ENCODE measurements at regions not wholly inside any gene's neighbourhood (a gene's known extent, or its start where the extent isn't known, plus 50 kb on each side); places are given as distances from the start of the nearest gene placed in this dataset.

GRCh38 chr6:144909753-144910285 is 624.7 kb downstream of the UTRN start:
- Histone ChIP-seq H3K9me3 (ENCODE audit: low read length) (no peaks in the 10 kb centered on the region), H3K79me2 (ENCODE audit: insufficient read depth, low read length) (no peaks in the 10 kb centered on the region), H3K27ac (ENCODE audit: low read depth, low read length, poor library complexity, severe bottlenecking) (no peak overlapping the region)

GRCh38 chr6:144911322-144911721 is 626.2 kb downstream of the UTRN start:
- Histone ChIP-seq H3K27ac (ENCODE audit: low read depth, low read length, poor library complexity, severe bottlenecking) (no peak overlapping the region), H3K4me2 (ENCODE audit: low read length) (no peak overlapping the region)

More at GRCh38 chr6:144909753-144910285, 624.7 kb downstream of the UTRN start:
- Histone ChIP-seq H4K20me1 (ENCODE audit: insufficient read depth, low read length) (no peaks in the 10 kb centered on the region), H3K9ac (ENCODE audit: low read length) (no peak overlapping the region), H3K36me3 (ENCODE audit: insufficient read depth, low read length) (no peaks in the 10 kb centered on the region), H3K4me1 (ENCODE audit: insufficient read depth, low read length, severe bottlenecking) (no peaks in the 10 kb centered on the region), H3K4me3 (ENCODE audit: low read depth, low read length, poor library complexity, severe bottlenecking) (no peak overlapping the region), H3K27me3 (ENCODE audit: insufficient read depth, low read length) (no peaks in the 10 kb centered on the region), H2AFZ (ENCODE audit: low read length) (no peak overlapping the region), H3K9me2 (ENCODE audit: low read depth, low read length) (no peaks in the 10 kb centered on the region; the same call in 1 of the 2 replicates), H3K4me2 (ENCODE audit: low read length) (no peak overlapping the region), H3F3A (ENCODE audit: insufficient read depth, low read length) (no peaks in the 10 kb centered on the region)
- TF ChIP-seq EZH2 (IDR thresholded peaks at IDR 0.05; ENCODE audit: borderline replicate concordance, low read length) = no peak
- no peak for TF ChIP-seq CTCF (IDR thresholded peaks at IDR 0.05; ENCODE audit: low read length)

GRCh38 chr6:144912474-144912873 is 627.3 kb downstream of the UTRN start:
- Histone ChIP-seq H3K4me3 (ENCODE audit: low read depth, low read length, poor library complexity, severe bottlenecking) (no peak overlapping the region), H3K9me2 (ENCODE audit: low read depth, low read length) (no peaks in the 10 kb centered on the region), H3K27ac (ENCODE audit: low read depth, low read length, poor library complexity, severe bottlenecking) (no peak overlapping the region), H2AFZ (ENCODE audit: low read length) (no peak overlapping the region), H3F3A (ENCODE audit: insufficient read depth, low read length) (no peaks in the 10 kb centered on the region), H4K20me1 (ENCODE audit: insufficient read depth, low read length) (no peaks in the 10 kb centered on the region), H3K9me3 (ENCODE audit: low read length) (no peaks in the 10 kb centered on the region), H3K9ac (ENCODE audit: low read length) (no peak overlapping the region), H3K4me2 (ENCODE audit: low read length) (no peak overlapping the region), H3K79me2 (ENCODE audit: insufficient read depth, low read length) (no peaks in the 10 kb centered on the region), H3K4me1 (ENCODE audit: insufficient read depth, low read length, severe bottlenecking) (no peaks in the 10 kb centered on the region), H3K27me3 (ENCODE audit: insufficient read depth, low read length) (no peaks in the 10 kb centered on the region), H3K36me3 (ENCODE audit: insufficient read depth, low read length) (no peaks in the 10 kb centered on the region)
- no peak for TF ChIP-seq EZH2 (IDR thresholded peaks at IDR 0.05; ENCODE audit: borderline replicate concordance, low read length)
- TF ChIP-seq CTCF (IDR thresholded peaks at IDR 0.05; ENCODE audit: low read length) = no peak

More at GRCh38 chr6:144911322-144911721, 626.2 kb downstream of the UTRN start:
- H4K20me1 ChIP-seq (ENCODE audit: insufficient read depth, low read length) = no peaks in the 10 kb centered on the region
- H3K4me3 ChIP-seq (ENCODE audit: low read depth, low read length, poor library complexity, severe bottlenecking) = no peak overlapping the region
- no peaks in the 10 kb centered on the region for H3K36me3 ChIP-seq (ENCODE audit: insufficient read depth, low read length)
- no peaks in the 10 kb centered on the region for H3K79me2 ChIP-seq (ENCODE audit: insufficient read depth, low read length)
- no peak overlapping the region for H3K9ac ChIP-seq (ENCODE audit: low read length)
- H3K4me1 ChIP-seq (ENCODE audit: insufficient read depth, low read length, severe bottlenecking) = no peaks in the 10 kb centered on the region
- no peaks in the 10 kb centered on the region for H3K9me2 ChIP-seq (ENCODE audit: low read depth, low read length)
- TF ChIP-seq EZH2 (IDR thresholded peaks at IDR 0.05; ENCODE audit: borderline replicate concordance, low read length) = no peak
- no peak for TF ChIP-seq CTCF (IDR thresholded peaks at IDR 0.05; ENCODE audit: low read length)
- no peak overlapping the region for H2AFZ ChIP-seq (ENCODE audit: low read length)
- no peaks in the 10 kb centered on the region for H3F3A ChIP-seq (ENCODE audit: insufficient read depth, low read length)
- H3K27me3 ChIP-seq (ENCODE audit: insufficient read depth, low read length) = no peaks in the 10 kb centered on the region
- H3K9me3 ChIP-seq (ENCODE audit: low read length) = no peaks in the 10 kb centered on the region

Data from OCI-LY1 (cell line).